Effector memory CD8-positive, alpha-beta T cell (primary cell): ENCODE measurements at regions not wholly inside any gene's neighbourhood (a gene's known extent, or its start where the extent isn't known, plus 50 kb on each side); places are given as distances from the start of the nearest gene placed in this dataset.

ENCODE experiments used
- ATAC-seq: fragments of 150-1000 bp; cut with Tn5 transposase; replicated peaks from 2 replicates; pipeline ENCODE4 v1.10.0; 2021; ENCODE audit warnings: mild to moderate bottlenecking, moderate library complexity
- DNase-seq, 3 experiments: peaks; one replicate each; pipeline ENCODE4 v3.0.0; 2021
- H3K27ac Mint-ChIP-seq, 2 donors: one replicate each; pipeline ENCODE4 v1.8.0; 2022; ENCODE audit warnings: mild to moderate bottlenecking in 2 of 2, mixed read lengths in 2 of 2, moderate library complexity in 2 of 2
- H3K27me3 Mint-ChIP-seq, 2 donors: one replicate each; pipeline ENCODE4 v1.8.0; 2022; ENCODE audit warnings: mixed read lengths in 2 of 2
- H3K36me3 Mint-ChIP-seq: one replicate; pipeline ENCODE4 v1.8.0; 2022; ENCODE audit warnings: mild to moderate bottlenecking, moderate library complexity, mixed read lengths; ENCODE audit not compliant: insufficient read depth
- H3K4me1 Mint-ChIP-seq, 2 donors: one replicate each; pipeline ENCODE4 v1.8.0; 2022; ENCODE audit warnings: low read depth in 2 of 2, mixed read lengths in 2 of 2
- H3K4me3 Mint-ChIP-seq, 2 donors: one replicate each; pipeline ENCODE4 v1.8.0; 2022; ENCODE audit warnings: mild to moderate bottlenecking in 2 of 2, mixed read lengths in 2 of 2, moderate library complexity in 2 of 2
- H3K9me3 Mint-ChIP-seq, 2 donors: one replicate each; pipeline ENCODE4 v1.8.0; 2022; ENCODE audit warnings: mixed read lengths in 2 of 2

DNA sequence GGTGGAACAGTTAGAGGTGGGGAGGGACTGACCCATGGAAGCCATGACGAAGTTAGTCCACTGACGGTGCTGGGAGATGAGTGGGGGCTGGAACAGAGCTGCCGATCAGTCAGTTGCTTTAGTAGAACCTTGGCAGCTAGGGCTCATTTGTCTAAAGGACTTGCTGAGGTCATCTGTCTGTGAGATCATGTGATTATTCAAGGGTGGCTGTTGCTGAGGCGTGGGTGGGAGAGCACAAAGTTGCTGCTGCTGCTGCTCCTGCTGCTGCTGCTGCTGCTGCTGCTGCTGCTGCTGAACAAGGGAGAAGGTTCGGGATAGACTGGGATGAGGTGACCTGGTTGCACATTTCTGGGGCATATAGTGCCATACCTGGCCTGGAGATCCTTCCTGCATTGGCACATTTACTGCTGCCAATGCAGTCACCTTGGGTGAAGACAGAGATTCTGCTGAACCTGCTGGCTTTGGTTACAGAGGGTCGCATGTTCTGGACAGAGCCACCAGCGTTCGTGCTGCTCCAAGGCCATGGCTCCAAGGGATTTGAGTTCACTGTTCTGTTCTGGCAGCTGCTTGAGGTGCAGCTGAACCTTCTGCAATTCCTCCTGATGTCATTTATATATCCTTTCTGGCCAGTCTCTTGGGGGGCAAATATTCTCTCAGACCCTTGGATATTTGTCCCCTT is 840.5 kb downstream of the HACE1 start:
- Mint-ChIP-seq H3K27ac (no peak overlapping the region), H3K9me3 (peaks cover 0 to 6% of the 10 kb centered on the region in 2 donors), H3K4me3 (no peak overlapping the region), H3K4me1 (no peaks in the 10 kb centered on the region), H3K27me3 (no peaks in the 10 kb centered on the region), H3K36me3 (peaks cover 2% of the 10 kb centered on the region)
- DNase-seq = no peak
- ATAC-seq = no peak

DNA sequence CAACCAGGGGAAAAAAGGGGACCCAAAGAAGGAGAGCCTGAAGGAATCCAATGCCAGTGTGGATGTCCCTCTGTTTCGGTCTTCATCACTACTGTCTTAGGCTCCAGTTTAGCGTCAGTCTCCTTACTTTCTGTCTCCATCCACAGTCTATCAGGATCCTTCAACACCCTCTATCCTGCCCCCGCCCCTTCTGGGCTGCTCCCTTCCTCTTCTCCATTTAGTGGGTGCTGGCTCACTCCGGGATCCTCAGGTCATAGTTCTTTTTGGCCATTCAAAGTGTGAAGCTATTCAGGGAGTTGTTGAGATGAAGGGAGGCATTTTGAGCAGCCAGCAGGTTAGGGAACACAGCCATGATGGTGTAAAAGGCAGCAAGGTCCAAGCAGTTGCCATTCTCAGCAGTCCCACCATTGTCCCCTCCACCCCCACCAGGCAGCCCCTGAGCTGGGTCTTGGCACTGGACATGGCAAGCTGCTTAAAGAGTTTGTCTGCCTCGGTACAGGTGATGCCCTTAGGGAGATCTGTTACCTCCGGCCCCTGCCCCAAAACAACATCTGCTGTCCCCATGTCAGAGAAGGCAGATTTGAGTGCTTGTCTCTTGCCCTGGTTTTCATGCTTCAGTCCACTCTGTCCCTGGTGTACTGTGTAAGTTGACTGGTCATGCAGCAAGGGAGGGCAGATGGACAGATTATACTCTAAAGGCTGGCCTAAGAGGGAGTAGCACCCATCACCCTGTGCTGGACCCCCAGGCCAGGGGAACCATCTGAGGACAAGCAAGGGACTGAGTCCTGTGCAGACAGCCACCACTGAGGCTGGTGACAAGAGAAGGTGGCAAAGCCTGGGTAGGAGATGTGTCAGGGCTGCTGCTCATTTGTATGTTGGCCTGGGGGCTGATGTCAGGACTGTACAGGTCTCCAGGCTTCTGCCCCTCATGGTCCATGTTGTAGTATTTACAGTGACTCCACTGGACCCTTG is 842.0 kb downstream of the HACE1 start:
- peaks cover 0 to 10% of the 10 kb centered on the region in 2 donors for H3K9me3 Mint-ChIP-seq
- DNase-seq = no peak
- H3K36me3 Mint-ChIP-seq = peaks cover 2% of the 10 kb centered on the region
- H3K27me3 Mint-ChIP-seq = no peaks in the 10 kb centered on the region
- no peak overlapping the region for H3K27ac Mint-ChIP-seq
- no peaks in the 10 kb centered on the region for H3K4me1 Mint-ChIP-seq
- H3K4me3 Mint-ChIP-seq = no peak overlapping the region
- no peak for ATAC-seq

DNA sequence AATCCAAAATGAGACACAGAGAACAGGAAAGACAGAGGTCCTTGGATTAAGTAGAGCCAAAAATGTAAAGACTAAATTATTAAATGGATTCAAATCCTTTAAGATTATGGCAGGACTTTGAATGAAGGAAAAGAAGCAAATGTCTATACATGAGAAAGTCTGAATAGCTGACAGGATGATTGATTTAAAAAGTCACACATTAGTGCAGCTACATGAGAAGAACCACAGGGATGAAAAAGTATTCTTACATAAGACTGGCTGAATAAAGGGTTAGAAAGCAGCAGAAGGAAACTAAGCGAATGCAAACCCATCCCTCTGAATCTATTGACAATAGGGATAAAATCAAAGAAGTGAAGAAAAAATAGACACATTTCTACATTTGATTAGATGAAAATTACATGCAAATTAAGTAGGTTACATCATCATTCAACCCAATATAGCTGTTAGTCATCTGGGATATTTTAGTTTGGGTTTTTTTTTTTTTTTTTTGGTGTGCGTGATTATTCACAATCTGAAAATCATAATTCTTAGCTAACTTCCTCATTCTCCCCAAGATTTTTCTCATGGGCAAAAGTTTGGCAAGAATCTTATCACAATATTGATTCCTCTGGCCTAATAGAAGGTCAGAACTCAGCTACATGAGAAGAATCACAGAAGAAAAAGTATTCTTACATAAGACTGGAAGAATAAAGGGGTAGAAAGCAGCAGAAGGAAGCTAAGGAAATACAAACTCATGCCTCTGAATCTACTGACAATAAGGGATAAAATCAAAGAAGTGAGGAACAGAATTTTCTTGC is 845.4 kb downstream of the HACE1 start:
- no peaks in the 10 kb centered on the region for H3K4me1 Mint-ChIP-seq
- H3K27ac Mint-ChIP-seq = no peak overlapping the region
- H3K4me3 Mint-ChIP-seq = no peak overlapping the region
- H3K27me3 Mint-ChIP-seq = no peaks in the 10 kb centered on the region
- DNase-seq (no peak), ATAC-seq (no peak)
- no peaks in the 10 kb centered on the region for H3K36me3 Mint-ChIP-seq
- peaks cover 0 to 10% of the 10 kb centered on the region in 2 donors for H3K9me3 Mint-ChIP-seq

DNA sequence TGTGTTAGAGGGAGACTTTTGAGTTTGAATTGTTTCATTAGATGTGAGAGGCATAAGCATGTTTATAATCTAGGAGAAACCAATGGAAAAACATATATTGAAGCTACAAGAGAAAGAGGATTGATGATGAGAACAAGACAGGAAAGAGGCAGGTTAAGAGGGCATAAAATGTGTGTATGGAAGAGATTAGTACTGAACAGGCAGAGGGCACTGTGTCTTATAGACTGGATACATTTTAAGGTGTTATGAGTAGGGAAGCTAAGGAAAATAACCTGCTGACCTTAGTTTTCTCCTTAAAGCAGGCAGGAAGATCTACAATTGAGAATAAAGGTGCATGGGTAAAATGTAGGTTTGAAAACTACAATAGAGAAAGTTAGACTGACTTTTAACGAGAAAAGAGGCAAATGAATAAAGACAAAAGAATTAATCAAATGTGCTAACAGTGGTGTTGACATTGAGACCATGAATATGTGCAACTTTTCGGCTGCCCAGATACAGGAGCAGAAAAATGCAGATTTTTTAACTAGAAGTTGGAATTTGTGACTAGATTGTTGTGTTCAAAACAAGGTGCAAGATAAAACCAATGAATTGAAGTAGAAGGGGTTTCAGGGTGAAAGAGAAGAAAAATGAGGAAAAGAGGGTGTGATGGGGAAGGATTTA is 846.3 kb downstream of the HACE1 start:
- Mint-ChIP-seq H3K36me3 (no peaks in the 10 kb centered on the region), H3K4me3 (no peak overlapping the region), H3K9me3 (peaks cover 0 to 8% of the 10 kb centered on the region in 2 donors), H3K4me1 (no peaks in the 10 kb centered on the region), H3K27ac (no peak overlapping the region), H3K27me3 (no peaks in the 10 kb centered on the region)
- ATAC-seq (no peak), DNase-seq (no peak)

DNA sequence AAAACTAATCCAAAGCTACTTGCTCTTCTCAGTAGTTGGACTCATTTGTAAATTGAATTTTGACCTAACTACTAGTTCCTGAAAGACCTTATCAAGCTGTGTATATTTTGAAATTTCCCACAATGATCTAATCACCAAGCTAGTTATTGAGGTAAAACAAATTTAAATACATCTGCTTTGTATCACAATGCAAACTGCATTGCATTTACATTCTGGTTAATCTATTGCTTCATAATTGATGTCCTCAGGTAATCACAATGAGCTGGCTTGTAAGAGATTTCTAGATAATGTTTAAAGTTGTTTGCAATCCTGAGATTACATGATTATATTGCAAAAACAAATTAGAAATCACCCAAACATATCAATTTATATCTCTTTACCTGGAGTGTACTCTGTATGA is 848.8 kb downstream of the HACE1 start:
- Mint-ChIP-seq H3K27ac (no peak overlapping the region), H3K27me3 (no peaks in the 10 kb centered on the region), H3K4me1 (no peaks in the 10 kb centered on the region), H3K36me3 (no peaks in the 10 kb centered on the region), H3K9me3 (peaks cover 0 to 5% of the 10 kb centered on the region in 2 donors), H3K4me3 (no peak overlapping the region)
- no peak for ATAC-seq
- DNase-seq = no peak

DNA sequence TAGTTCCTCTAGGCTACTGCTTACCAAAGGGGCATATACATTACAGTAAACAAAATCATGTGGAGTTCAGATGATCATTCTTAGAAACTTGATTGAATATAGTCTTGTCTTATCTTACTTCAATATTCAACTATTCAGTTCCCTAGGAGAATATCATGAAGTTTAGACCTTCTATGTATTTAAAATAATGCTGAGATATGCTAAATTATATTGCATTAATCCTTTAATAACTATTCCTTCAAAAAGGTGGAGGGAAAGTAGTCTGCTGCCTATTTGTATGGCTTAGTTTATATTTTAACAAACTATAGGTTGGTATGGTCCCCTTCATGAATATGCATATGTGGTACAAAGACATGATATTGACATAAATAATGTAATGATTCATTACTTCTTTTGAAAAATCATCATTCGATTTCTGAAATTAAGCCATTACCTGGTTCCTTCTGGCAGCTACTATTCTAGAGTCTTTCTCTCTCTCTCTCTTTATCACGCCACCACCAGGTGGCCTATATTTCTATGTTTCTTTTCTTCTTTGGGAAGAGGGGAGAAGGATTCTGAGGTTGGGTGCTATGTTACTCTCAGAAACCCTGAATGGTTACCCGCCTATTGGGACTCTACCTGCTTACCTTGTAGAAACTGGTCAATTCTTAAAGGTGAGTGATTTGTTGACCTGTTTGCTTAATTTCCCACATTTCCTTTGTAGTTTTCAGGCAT is 855.8 kb downstream of the HACE1 start:
- Mint-ChIP-seq H3K4me3 (no peak overlapping the region), H3K9me3 (no peaks in the 10 kb centered on the region), H3K36me3 (no peaks in the 10 kb centered on the region), H3K27ac (no peak overlapping the region), H3K27me3 (no peaks in the 10 kb centered on the region), H3K4me1 (no peaks in the 10 kb centered on the region)
- ATAC-seq (no peak), DNase-seq (no peak)

DNA sequence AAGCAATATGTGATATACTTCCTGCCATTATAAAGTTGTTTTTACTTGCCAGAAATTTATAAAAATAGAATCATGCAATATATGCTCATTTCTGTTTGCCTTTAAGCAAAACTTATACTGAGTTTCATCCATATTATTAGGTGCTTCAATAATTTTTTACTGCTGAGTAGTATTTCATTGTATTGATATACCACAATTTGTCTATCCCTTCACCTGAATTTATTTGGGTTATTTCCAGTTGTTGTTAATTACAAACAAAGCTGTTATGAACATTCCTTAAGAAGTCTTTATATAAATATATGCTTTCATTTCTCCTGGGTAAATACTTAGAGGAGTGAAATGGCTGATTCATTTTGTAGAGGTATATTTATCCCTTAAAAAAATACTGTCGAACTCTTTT is 864.1 kb downstream of the HACE1 start:
- Mint-ChIP-seq H3K27ac (no peak overlapping the region), H3K9me3 (peaks cover 0 to 5% of the 10 kb centered on the region in 2 donors), H3K4me1 (no peaks in the 10 kb centered on the region), H3K36me3 (no peaks in the 10 kb centered on the region), H3K27me3 (no peaks in the 10 kb centered on the region), H3K4me3 (no peak overlapping the region)
- no peak for ATAC-seq
- no peak for DNase-seq

DNA sequence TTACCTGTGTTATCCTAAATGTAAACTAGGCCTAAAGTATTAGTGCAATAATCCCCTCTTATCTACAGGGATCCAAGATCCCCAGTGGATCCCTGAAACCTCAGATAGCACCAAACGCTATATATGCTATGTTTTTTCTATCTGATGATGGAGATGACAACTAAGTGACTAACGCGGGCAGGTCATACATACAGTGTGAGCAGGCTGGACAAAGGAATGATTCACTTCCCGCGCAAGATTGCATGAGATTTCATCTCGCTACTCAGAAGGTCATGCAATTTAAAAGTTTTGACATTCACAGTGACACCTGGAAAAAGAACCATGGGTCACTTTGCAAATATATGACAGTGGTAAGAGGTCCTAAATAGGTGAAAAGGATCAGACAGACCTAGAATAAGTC is 875.9 kb downstream of the HACE1 start:
- Mint-ChIP-seq H3K4me1 (no peaks in the 10 kb centered on the region), H3K4me3 (no peak overlapping the region), H3K9me3 (peaks cover 7 to 27% of the 10 kb centered on the region in 2 donors), H3K36me3 (no peaks in the 10 kb centered on the region), H3K27ac (no peak overlapping the region), H3K27me3 (no peaks in the 10 kb centered on the region)
- ATAC-seq (no peak), DNase-seq (no peak)

DNA sequence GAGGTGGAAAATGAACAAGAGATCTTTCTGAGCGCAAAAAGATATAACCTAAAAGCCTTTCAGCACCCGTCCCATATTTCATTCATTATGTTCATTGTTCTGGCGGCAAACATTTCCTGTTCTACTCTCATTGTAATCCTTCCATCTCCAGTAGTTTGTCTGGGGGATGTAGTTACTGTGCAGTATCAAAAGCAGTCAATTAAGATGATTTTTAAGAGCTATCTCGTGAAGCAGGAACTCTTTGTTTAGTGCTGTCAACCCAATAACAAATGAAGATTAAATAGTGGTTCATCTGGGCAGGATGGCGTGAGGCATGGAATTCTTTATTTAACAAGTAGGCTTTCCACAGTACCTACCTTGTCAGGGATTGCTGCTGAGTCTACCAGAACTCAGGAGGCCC is 876.7 kb downstream of the HACE1 start:
- no peaks in the 10 kb centered on the region for H3K4me1 Mint-ChIP-seq
- DNase-seq (no peak), ATAC-seq (no peak)
- H3K27ac Mint-ChIP-seq = no peak overlapping the region
- no peak overlapping the region for H3K4me3 Mint-ChIP-seq
- peaks cover 7 to 29% of the 10 kb centered on the region in 2 donors for H3K9me3 Mint-ChIP-seq
- H3K27me3 Mint-ChIP-seq = no peaks in the 10 kb centered on the region
- H3K36me3 Mint-ChIP-seq = no peaks in the 10 kb centered on the region

DNA sequence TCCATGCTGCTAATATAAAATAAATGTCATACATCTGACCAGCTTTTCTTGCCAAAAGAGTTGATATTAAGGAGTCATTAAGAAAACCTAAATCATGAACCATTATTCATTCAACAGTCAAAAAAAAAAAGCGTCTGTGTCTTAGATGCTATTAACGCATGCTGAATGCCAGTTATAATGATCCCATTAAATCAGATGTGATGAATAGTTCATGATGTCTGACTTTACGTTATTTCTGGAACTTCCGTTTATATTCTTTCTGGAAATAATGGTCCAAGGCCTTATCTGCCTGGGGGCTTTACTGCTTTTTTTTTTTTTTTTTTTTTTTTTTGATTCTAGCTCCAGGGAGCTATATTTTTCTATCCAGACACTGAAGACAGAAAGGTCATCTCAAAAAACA is 877.1 kb downstream of the HACE1 start:
- ATAC-seq (no peak), DNase-seq (no peak)
- Mint-ChIP-seq H3K9me3 (peaks cover 7 to 29% of the 10 kb centered on the region in 2 donors), H3K36me3 (no peaks in the 10 kb centered on the region), H3K27me3 (no peaks in the 10 kb centered on the region), H3K4me3 (no peak overlapping the region), H3K27ac (no peak overlapping the region), H3K4me1 (no peaks in the 10 kb centered on the region)

DNA sequence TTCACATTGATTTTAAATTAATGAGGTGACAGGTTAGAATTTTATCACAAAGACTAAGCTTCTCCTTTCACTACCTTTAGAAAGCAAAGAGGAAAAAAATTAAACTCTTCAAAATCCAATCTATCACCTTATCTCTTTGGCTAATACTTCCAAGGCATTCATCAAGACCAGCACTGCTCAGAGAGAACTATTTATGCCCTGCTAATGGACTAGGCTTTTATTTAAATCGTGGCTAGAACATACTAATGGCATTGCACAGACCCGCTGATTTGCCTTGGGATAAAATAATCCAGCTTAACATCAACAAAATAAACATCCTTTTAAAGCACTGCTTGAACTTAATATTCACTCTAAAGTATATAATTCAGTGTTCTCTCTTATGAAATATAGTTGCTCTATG is 880.4 kb downstream of the HACE1 start:
- no peak for DNase-seq
- H3K27ac Mint-ChIP-seq = no peak overlapping the region
- H3K27me3 Mint-ChIP-seq = no peaks in the 10 kb centered on the region
- no peak for ATAC-seq
- no peak overlapping the region for H3K4me3 Mint-ChIP-seq
- H3K9me3 Mint-ChIP-seq = peaks cover 4 to 16% of the 10 kb centered on the region in 2 donors
- no peaks in the 10 kb centered on the region for H3K4me1 Mint-ChIP-seq
- no peaks in the 10 kb centered on the region for H3K36me3 Mint-ChIP-seq

DNA sequence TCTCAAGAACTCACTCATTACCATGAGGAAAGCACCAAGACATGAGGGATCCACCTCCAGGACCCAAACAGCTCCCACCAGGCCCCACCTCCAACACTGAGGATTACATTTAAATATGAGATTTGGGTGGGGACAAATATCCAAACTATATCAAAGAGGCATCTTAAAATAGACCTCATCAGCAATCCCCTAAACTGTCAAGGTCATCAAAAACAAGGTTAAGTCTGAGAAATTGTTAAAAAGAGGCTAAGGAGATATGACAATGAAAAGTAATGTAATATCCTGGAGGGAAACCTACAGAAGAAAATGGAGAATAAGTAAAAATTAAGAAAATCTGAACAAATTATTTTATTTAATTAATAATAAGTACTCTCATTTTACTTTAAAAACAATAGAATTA is 922.3 kb downstream of the HACE1 start:
- H3K27me3 Mint-ChIP-seq = no peaks in the 10 kb centered on the region
- no peaks in the 10 kb centered on the region for H3K36me3 Mint-ChIP-seq
- H3K27ac Mint-ChIP-seq = no peak overlapping the region
- no peak overlapping the region for H3K4me3 Mint-ChIP-seq
- H3K9me3 Mint-ChIP-seq = peaks cover 0 to 1% of the 10 kb centered on the region in 2 donors
- H3K4me1 Mint-ChIP-seq = no peaks in the 10 kb centered on the region
- ATAC-seq = no peak
- DNase-seq = no peak
